Suppressor macrophage treated with lipopolysaccharide for 1 hour (primary cell): ENCODE measurements at regions not wholly inside any gene's neighbourhood (a gene's known extent, or its start where the extent isn't known, plus 50 kb on each side); places are given as distances from the start of the nearest gene placed in this dataset.

ENCODE experiments used
- DNase-seq, 3 donors: peaks; one replicate each; pipeline ENCODE4 v3.0.0-alpha.2; 2020 to 2022

DNA sequence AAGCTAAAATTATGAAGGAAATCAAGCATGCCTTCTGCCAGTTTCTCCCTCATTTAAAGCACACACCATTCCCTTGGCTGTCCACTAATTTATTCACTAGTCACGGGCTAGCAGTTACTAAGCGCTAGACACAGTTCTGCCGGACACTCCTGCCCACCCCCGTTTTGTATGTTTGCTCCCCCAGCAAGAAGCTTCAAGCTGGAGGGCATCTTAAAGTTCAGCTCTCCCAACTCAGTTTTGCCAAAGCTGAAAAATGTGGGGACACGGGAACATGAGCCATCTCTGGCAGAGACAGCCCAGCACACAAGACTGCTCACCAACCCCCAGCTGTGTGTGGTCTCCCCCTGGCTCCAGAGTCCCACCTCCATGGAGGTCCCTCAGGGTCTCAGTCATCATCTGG lies 263.6 kb downstream of the BRD1 start:
- DNase-seq = no peak

DNA sequence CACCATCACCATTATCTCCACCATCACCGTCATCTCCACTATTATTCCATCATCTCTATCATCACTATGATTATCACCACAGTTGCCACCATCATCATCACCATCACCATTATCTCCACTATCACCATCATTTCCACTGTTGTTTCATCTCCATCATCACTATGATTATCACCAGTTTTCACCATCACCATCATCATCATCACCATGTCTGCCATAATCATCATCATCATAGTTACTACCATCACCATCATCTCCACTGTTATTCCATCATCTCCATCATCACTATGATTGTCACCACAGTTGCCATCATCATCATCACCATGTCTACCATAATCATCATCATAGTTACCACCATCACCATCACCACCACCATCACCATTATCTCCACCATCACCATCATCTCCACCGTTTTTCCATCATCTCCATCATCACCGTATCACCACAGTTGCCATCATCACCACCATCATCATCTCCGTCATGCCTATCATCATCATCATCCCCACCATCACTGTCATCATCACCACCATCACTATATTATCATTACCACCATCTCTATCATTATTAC lies 264.9 kb downstream of the BRD1 start:
- no peak for DNase-seq

DNA sequence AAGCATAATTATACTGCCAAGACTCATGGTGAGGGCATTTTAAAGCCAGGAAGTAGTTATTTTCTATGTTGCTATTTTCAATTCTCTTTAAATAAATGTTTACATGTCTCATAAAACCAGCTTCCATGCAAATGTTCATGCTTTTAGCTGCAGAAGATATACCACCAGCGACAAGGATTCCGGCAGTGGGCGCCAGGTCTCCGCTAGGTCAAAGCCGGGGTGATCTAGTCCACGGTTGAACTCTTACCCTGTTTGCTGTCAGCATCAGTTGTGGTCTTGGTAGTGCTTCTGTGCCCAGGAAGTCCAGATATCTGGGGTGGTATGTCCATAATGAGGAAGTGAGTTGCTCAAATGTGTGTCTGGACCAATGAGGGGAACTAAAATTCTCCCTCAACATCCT lies 265.7 kb downstream of the BRD1 start:
- no peak for DNase-seq

GRCh38 chr22:49561338-49561737 lies 266.3 kb downstream of the BRD1 start:
- DNase-seq = no peak

DNA sequence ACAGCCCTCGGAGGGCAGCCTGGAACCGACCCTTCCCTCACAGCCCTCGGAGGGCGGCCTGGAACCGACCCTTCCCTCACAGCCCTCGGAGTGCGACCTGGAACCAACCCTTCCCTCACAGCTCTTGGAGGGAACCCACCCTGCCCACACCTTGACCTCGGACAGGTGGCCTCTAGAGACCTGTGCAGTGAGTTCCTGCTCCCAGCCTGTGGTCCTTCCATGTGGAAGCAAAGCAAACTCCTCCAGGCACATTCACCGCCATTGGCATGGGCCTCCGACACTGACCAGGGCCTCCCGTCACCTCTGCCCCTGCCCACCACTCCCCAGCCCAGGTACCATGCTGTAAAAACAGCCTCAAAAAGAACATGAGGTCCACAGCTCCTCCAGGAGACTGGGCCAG lies 272.1 kb downstream of the BRD1 start:
- no peak for DNase-seq

- DNase-seq = no peak
These were observed 272.9 kb downstream of the BRD1 start for GRCh38 chr22:49554741-49555140.

DNA sequence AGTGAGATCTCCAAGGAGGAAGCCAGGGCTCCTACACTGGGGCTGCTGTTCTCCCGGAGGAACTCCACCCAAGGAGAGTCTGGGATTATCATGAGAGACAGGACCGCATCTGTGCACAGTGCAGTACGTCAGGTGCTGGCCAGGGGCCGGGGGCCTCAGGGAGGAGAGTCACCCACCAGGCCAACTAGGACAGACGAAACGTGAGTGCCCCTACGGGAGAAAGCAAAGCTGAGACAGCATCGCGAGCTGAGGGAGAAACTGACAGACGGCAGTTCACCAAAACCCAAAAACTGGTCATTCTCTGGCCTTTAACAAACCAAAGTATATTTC lies 273.4 kb downstream of the BRD1 start:
- DNase-seq = no peak

DNA sequence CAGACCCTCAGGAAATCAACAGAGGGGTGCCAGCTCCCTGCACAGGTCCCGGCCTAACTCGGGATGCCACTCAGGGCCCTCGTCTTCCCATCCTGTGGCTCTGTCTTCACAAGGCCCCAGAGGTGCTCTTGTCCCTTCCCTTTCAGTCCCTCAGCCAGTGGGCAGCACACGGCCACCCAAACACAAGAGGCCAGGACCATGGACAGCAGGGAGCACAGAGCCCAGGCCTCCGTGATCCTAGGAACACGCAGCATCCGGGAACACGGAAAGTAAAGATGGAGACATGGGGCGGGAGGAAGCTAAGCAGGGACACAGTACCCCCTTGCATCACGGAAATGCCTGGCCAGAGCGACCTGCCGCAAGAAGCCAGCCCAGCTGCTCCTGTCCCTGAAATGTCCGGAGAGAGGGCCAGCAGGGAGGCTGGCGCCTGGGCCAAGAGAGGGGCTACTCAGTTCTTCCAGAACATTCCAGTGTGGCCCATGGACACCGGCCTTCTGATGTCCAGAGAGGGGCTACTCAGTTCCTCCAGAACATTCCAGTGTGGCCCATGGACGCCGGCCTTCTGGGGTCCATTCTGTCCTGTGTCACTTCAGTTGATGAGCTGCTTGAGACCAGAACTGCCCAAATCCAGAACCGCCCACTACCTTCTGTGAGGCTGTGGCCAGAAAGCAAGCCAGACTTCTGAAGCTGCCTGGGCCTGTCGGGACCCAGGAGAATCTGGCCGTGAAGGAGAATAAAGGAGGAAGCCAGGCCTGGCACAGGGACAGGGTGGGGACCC lies 274.0 kb downstream of the BRD1 start:
- DNase-seq = no peak

DNA sequence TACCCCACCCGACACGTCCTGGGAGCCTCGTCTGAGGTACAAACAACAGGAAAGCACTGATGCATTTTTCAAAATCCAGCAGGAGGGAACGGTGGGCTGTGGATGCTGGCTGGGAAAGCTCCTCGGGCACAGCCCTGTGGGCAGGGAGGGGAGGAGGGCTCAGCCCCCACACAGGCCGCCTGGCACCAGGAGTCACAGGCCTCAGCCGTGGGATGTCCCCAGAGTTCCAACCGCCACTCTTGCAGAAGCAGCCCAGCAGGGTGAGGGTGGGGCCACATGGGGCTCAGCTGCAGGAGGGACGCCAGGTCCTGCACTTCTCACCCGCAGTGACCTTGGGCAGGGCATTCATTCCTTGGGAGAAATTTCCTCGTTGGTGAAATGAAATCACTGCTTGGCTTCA lies 274.6 kb downstream of the BRD1 start:
- no peak for DNase-seq

DNA sequence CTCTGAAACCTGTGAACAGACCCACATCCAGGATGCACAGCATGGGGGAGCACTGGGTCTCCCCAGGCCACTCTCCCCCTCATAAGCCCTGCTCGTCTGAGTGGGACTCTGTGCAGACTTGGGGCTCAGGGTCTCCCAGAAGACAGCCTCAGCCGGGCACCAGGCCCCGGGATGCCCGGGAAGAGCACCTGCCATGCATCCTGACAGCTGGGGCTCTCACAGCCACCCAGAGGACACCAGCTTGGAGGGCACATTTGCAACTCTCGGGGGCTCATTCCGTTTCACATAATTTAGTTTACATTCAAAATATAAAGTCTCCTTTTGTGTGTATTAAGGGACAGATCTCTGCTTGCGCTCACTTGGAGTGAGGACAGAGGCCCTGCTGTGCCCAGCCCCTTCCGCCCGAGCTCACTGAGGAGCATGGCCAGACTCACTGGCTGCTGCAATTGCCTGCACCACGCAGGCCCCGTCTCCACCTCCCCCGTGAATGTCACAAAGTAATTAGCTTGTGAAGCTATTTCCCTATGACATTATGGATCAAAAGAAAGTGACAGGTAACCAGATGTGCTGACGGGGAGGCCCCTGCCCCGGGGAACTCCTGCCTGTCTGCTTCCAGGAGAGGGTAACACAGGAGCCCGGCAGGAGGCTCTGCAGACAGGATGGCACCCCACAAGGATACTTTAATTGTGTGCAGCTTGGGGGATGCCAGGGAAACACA lies 275.6 kb downstream of the BRD1 start:
- no peak for DNase-seq

DNA sequence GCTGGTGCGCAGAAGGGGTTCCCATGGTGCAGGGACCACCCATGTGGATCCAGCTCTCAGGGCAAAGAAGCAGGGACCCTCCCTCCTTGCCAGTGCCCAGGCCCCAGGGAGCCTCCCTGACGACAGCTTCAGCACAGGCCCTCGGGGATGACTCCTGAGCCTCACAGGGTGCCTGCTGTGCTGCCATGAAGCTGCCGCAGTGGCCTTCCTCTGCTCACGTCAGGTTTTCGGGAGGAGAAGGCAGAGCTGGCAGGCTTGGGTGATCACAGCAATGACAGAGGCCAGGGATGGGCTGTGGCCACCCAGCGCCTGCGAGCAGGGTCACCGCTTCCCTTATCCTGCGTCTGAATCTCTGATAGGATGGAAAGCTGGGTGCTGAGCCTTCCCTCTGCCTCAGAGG lies 276.2 kb downstream of the BRD1 start:
- no peak for DNase-seq

DNA sequence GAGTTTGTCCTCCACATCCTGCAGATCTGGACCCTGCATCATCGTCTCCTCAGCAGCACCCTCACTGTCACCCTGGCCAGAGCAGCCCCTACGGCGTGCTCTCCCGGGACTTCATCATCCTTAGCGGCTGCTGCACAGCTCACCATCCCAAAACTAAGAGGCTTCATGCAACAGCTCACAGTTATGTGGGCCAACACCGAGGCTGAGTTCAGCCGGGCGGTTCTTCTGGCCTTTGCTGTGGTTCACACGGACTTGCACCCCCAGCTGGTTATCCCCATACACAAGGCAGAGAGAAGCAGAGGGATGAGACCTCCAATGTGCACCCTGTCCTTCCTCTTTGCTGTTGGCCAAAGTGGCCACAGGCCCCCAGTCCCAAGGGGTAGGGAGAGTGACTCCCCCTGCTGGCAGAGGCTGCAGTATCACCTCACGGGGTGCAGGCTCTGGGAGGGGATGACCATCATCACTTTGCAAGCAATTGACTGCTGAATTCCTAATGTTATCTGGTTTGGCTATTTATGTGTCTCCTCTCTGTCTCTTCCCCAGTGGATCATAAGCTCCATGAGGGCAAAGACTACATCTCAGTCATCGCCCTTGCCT lies 276.8 kb downstream of the BRD1 start:
- no peak for DNase-seq

GRCh38 chr22:49550141-49550430 lies 277.6 kb downstream of the BRD1 start:
- DNase-seq = no peak

- no peak for DNase-seq
These were observed 278.2 kb downstream of the BRD1 start for GRCh38 chr22:49549256-49550140.

GRCh38 chr22:49548356-49549202 lies 279.1 kb downstream of the BRD1 start:
- DNase-seq = no peak

DNA sequence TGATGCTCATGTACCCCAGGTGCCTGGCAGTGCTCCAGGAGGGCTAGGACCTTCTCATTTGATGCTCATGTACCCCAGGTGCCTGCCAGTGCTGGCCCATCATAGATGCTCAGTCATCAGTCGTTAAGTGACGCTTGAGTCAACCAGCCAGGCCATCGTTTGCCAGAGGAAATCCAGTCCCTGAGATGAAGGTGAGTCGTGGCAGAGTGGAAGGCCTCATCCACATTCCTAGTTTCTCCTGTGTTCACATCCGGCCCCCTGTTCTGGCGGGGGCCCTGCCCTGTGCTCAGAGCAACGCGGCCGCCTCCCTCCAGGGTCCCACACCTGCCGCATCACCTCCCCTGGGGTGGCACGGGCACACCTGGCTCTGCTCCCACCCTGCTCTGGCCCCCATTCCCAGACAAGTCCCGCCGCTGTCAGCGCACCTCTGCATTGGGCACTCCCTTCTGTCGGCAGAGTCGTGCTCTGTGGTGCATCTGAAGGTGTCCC lies 279.9 kb downstream of the BRD1 start:
- DNase-seq = no peak

GRCh38 chr22:49546811-49547585 lies 280.7 kb downstream of the BRD1 start:
- no peak for DNase-seq

GRCh38 chr22:49545606-49546005 lies 282.1 kb downstream of the BRD1 start:
- DNase-seq = no peak

DNA sequence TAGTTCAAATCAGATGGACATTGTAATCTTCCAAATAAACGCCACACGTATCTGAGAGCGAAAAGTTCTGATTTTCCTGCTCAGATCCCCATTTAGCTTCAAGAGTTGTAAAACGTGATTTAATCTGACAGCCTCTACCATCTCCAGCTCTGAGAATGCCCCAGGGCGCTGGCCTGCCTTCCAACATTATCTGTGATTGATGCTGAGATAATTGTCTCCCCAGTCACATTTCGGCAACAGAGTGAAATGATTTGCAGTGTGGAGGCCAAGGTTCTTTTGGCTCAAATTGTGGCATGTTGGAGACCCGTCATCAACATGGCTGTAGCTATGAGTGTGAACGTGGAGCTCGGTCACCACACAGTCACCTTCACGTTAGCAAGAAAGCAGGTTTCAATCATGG lies 283.4 kb downstream of the BRD1 start:
- no peak for DNase-seq

DNA sequence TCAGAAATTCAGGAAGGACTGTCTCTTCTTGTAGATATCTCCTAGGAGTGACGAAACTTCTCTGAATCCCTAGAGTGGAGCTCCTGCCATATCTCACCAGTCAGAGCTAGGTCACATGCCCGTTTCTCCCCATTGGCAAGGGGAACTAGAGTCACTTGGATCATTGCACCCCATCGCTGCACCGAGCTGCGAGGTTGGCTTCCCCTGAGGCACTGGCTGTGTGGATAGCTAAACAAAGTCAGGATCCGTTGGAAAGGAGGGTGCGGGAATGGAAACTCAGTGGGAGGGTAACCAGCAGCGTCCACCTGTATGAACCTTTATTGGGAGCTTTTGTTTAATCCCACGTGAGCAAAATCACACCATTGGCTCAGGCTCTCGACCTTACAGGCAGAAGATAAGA lies 283.8 kb downstream of the BRD1 start:
- DNase-seq = no peak

- DNase-seq = no peak
These were observed 285.9 kb downstream of the BRD1 start for GRCh38 chr22:49541693-49542230.
